Midbrain (tissue), 1 donor: ENCODE measurements at regions not wholly inside any gene's neighbourhood (a gene's known extent, or its start where the extent isn't known, plus 50 kb on each side); places are given as distances from the start of the nearest gene placed in this dataset.
"Not testable (repeated sequence)": the region's sequence is repeated elsewhere in the genome, so short reads cannot be mapped to it uniquely, and the experiment has no call there.

Experiments
- DNase-seq: peaks from one replicate; lab custom pipeline; 2025; lab: John Stamatoyannopoulos, UW

DNA sequence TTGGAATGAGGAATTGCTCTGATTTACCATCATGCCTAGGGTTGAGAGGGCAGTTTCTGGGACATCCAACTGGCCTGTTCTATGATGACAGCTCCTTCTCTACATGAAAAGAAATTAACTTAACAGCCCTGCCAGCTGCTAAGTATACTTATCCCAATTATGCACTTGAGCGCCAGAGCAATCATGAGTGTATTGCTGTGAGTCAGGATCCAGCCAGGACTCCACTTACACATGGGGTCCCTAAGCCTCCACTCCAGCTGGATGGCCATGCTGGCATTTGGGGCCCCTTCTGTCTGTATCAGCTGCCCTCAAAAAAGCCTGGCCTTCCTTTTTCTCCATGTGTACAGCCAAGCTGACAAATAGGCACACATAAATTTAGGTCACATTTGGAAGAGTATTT lies 481.9 kb downstream of the TMX3 start:
- DNase-seq: no peak

DNA sequence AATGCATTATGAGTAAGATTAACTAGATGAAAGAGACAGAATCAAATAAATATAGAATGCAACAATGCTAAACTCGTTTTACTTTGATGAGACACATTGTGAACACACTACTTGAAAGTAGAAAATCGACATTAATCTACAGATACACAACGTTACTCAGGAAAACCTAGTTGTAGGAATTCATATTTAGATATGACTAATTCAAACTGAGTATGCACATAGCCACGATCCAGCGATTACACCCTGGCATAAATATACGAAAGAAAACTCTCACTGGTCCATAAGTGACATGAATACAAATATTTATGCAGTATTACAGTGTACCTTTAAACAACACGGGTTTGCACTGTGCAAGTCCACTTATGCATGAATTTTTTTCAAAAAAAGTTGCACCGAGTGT lies 485.6 kb downstream of the TMX3 start:
- DNase-seq: no peak

DNA sequence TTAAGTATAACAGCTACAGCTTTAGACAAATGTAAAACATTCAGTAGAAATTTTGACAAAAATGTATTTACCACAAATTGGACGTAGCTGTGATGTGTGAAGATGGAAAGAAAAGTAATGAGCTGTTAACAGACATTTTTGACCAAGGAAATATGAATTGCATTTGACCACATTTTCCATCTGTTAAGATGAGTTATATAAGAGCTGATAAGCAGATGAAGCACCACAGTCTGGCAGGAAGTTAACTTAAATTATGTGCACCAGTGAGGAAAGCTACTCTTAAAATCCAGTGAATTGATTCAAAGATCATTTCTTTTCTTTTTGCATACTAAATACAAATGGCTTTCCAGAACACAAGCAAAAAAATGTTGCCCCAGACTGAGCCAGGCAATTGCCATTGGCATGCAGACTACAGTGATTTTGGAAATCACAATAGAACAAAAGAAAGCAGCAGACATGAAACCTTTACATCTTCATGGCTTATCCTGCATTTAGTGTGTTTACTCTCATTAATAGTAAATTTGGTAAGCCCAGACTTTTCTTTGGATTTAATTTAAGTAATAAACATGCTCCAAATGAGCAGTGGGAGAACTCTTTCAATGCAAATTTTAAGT lies 493.7 kb downstream of the TMX3 start:
- no peak for DNase-seq

DNA sequence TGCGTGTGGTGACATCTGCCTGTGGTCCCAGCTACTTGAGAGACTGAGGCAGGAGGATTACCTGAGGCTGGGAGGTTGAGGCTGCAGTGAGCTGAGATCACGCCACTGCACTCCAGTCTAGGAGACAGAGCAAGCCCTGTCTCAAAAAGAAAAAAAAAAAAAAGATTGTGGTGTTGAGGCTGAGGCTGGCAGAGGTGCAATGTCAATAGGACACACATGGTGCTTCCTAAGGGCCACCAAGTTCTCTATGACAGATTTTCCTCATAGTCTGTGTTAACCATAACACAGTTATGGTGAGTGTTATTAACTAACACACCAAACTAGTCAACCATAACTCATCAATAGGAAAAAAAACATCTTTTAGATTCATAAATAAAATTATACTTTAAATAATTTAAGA lies 494.4 kb downstream of the TMX3 start:
- DNase-seq: no peak

DNA sequence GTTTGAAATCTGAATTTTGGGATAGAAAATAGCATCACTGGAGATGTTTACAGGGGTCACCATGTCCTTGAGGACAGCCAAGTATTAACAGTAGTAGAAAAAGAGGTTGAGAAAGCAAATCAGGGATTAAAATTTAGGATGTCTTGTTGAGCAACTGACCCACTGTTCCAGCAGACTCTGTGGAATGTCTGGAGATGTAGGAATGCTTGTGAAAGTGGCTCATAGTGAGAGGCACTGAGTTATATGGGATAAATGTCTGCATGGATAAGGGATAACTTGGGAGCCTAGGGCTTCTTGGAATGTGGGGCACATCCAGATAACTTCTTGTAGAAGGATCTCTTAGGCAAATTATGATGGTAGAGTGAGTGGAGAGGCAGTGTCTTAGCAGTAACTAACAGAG lies 495.0 kb downstream of the TMX3 start:
- DNase-seq: no peak

DNA sequence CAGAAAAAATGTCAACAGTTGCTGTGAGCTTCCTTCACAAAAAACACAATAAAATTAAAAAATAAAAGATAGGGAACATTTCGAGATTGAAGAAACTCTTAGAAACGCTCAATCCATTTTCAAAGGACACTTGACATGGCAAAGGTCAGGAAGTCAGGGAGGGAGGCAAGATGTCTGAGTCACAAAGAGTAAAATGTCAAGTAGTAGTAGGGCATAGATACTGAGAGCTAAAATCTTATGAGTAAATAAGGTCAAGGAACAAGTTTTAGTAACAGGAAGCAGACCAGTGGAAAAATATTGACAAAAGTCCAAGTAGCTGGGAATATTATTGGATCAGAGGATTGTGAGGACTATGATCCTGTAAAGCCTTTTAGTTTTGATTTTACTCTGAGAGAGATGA lies 495.6 kb downstream of the TMX3 start:
- DNase-seq: no peak

DNA sequence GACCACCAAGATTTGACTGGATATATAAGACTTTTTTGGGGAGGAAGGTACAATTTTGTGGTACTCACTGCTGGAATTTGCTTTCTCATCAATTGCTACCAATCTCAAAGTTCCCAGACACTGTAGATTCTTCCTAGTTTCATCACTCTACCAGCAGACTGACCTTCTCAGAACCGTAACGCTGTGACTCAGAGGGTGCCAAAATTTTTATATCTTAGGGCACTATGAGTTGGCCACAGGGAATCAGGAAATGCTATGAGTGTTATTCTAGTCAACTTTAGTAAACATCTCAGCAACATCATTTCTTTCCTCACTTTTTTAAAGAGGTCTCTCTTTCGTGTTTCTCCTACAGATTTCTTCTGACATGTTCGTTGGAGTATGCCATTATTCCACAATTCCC lies 499.0 kb downstream of the TMX3 start:
- no peak for DNase-seq

DNA sequence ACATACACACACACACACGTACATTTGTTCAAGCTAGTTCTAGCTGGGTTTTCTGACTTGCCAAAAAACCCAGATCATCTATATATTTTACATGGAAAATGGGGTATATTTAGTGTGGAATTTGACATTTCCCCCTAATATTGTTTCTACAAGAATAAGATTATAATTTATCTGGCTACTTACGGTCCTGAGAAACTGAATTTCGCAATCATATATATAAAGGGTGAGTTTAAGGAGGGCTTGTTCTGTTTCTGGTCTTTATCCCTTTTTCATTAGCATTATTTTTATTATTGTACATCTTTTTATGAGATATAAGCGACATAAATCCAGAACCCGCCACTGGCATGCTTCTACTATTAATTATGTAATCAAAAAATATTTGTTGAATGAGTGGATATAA lies 528.9 kb downstream of the TMX3 start:
- no peak for DNase-seq

DNA sequence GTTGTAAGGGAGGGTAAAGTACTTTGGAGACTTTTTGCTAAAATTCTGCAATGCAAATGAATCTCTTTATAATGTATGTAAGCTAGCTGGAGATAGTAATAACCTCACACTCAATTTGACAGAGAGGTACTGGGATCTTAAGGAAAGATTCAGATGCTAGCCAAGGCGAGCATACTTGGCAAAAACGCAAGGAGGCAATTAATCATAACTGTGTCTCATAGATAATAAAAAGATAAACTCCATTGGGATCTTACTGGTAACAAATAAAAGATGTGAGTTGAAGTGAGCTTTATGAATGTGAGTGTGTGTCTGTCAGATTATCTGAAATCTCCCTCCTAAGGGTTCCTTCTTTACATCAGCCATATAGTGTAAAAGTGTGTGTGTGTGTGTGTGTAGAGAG lies 533.0 kb downstream of the TMX3 start:
- no peak for DNase-seq

DNA sequence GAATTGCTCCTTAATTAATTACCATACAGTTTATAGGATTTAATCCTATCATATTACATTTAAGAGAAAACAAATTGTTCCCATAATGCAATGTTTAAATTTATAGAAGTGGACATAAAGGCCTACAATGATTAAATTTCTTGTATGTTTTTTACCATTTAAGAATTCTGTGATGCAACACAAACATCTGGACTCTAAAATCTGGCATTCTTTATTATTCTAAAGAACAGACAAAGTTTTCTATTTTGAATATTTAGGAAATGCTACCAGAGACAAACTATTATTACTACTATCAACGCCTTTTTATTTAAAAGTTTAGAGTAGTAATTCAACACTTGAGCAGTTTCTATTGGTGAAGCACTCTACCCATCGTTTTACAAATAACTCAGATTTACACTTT lies 535.1 kb downstream of the TMX3 start:
- no peak for DNase-seq

DNA sequence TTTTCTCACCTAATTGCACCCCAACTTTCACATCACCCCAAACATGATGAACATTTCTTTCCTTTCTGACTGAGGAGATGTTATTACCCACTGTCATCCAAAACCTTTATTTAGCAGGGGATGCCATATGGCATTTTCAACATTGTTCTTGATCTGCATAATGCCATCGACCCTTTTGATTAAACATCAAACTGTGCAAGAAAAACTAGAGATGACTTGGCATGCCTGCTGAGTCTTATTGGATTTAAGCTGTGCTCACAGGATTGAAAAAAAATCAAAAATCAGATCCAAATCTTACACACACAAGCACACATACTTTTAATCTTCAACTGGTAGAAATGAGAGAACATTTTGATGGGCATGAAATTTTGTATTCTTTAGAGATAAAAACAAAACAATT lies 536.0 kb downstream of the TMX3 start:
- DNase-seq: no peak

DNA sequence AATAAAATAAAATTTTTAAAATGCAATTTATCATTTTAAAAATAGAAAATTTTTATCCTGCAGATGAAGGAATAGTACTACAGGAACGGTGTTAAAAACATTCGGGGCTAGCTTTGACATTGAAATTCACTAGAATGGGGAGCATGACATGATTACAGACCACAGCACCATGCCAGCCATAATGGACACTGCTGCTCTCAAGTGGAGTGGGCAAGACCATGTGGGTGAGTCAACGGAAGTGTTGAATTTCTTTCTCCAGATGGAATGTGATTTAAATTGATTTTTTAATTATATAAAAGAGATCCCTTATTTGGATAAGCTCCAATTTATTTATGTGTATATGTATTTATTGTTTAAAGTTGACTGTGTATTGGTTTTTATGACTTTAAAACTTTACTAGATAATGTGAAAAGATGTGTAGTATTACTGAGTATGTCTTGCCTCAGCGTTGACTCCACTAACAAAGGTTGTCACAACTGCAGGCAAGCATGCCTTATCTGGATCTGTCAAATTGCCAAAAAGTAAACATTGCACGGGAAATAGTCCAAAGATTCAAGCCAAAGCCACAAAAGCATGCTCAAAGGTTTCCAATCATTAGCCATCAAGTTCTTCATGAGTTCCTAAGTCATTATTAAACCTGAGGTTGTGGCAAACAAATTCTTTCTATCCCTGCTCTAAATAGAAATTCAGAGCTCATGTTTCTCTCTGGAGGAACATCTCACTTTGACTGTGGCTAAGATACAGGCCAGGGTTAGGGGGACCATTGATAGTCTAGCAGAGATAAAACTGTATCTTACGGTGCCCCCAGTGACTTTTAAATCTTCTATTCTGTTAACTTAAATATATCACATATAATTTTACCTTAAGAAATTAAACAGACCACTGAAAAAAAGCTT lies 536.9 kb downstream of the TMX3 start:
- no peak for DNase-seq

DNA sequence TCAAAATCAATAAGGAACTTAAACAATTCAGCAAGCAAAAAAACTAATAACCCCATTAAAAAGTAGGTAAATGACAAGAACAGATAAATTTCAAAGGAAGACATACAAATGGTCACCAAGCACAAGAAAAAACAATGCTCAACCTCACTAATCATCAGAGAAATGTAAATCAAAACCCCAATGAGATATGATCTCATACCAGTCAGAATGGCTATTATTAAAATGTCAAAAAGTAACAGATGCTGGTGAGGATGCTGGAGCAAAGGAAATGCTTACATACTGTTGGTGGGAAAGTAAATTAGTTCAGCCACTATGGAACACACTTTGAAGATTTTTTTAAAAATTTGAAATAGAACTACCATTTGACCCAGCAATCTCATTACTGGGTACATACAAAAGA lies 538.0 kb downstream of the TMX3 start:
- no peak for DNase-seq

DNA sequence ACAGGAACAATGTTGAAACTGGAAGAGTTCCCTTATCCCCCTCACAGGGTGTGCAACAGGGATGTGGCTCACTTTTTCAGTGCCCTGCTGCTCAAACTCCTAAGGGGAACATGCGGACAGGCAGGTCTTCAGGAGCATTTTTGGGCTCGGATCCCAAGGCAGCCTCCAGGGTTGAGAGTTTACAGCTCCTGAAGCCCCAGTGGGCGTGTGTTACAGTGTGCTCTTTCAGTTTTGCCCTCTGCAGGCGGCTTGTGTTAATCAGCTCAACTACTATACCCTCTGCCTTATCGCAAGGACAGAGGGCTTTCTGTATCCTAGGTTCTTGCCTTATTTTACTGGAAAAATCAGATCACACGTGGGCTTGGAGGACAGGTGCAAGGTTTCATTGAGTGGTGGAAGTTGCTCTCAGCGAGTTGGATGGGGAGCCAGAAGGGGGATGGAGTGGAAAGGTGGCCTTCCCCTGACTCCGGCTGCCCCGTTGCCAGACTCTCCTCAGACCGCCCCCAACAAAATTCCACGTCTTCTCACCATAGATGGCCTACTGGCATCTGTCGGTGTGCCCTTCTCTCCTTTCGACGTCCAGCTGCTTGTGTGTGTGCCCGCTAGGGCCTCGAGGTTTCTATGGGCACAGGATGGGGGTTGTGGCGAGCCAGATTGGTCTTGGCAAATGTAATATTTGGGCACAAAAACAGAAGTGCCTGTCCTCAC lies 541.9 kb downstream of the TMX3 start:
- no peak for DNase-seq

DNA sequence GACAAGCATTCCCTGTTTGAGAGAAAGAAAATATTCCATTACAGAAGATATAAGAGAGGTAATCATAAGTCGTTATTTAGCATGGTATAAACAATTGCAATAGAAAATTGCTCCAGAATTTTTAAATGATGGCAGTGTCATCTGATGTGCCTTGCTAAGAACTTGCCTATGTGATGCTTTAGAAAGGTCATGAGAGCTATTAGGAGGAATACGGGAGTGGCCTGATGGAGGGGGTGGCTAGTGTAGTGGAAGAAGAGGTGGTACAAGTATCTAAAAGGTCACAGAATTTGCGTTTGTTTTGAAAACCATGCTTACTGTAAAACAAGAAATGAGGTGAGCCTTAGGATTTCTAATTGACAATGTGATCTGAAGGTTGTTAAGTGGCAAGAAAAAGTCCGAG lies 550.0 kb downstream of the TMX3 start:
- no peak for DNase-seq

DNA sequence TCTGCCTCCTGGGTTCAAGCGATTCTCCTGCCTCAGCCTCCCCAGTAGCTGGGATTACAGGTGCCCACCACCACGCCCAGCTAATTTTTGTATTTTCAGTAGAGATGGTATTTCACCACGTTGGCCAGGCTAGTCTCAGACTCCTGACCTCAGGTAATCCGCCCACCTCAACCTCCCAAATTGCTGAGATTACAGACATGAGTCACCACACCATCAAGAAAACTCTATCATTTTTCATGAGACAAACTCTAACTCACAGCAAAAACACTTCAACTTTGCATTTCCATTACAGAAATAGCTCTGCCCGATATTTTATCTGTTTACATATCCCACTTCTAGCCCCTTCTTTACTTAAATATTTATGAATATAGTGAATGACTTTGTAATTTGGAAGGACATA lies 561.1 kb downstream of the TMX3 start:
- DNase-seq: not testable (repeated sequence)

DNA sequence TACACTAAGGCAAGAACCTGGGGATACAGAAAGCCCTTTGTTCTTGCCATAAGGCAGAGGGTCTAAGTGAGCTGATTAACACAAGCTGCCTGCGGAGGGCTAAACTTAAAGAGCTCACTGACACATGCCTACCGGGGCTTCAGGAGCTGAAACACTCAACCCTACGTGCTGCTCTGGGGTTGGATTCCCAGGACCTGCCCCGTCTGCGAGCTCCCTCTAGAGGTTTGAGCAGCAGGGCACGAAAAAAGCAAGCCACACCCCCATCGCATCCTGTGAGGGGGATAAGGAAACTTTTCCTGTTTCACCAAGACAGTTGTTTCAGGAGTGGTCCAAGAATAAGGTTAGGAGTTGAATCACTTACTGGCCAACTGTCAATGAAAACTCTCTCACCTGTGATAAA lies 562.1 kb downstream of the TMX3 start:
- DNase-seq: no peak

DNA sequence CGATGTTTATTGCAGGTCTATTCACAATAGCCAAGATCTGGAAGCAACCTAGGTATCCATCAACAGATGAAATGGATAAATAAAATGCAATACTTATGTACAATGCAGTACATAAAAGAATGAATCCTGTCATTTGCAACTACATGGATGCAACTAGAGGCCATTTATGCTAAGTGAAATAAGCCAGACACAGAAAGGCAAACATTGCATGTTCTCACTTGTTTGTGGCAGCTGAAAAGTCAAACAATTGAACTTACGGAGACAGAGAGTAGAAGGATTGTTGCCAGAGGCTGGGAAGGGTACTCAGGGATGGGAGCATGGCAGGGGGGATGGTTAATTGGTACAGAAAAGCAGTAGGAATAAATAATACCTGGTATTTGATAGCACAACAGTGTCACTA lies 563.9 kb downstream of the TMX3 start:
- DNase-seq: no peak

DNA sequence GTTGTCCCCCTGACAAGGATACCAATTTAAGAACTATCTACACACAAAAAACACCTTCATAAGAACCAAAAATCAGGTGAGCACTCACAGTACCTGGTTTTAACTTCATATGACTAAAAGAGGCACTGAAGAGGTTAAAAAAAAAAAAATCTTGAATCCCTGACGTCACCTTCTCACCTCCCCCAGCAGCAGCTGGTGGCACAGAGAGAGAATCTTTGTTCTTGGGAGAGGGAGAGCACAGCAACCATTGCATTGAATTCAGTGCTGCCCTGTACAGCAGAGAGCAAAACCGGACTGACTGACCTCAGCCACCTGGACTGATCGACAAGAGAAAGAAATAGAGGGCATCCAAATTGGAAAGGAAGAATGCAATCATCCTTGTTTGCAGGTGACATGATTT lies 566.0 kb downstream of the TMX3 start:
- DNase-seq: no peak

DNA sequence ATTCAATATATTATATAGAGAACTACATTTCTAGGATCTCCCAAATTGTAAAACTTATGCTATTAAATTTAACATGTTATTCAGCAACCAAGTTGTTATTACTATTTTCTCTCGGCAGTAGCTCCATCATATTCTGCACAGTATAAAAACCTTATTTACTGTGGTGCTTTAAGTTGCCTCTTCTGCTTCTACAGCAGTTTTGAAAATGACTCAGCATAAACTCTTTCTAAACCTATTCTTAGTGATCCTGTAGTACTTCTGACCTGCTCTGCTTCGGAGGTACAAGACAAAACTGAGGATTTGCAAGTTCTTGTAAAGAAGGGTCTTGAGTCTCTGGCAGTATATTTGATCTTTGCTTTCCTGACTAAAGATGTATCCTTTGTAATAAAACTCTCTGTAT lies 567.2 kb downstream of the TMX3 start:
- no peak for DNase-seq

DNA sequence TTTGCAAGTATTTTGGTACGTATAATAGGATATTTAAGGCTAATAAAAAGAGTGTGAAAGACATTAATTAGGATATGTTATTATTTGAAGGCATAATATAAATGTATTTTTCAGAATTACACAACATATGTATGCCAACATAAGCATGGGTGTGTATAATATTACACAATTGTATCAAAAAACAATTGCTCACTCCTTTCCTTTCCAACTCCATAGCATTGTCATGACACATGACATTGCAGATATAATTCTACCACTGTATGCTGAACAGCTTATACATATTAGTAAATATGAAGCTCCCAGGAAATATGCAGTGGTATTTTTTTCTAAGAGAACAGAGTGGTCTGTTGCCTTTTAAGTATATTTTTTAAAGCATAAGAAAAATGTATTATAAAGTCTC lies 593.1 kb downstream of the TMX3 start:
- no peak for DNase-seq

DNA sequence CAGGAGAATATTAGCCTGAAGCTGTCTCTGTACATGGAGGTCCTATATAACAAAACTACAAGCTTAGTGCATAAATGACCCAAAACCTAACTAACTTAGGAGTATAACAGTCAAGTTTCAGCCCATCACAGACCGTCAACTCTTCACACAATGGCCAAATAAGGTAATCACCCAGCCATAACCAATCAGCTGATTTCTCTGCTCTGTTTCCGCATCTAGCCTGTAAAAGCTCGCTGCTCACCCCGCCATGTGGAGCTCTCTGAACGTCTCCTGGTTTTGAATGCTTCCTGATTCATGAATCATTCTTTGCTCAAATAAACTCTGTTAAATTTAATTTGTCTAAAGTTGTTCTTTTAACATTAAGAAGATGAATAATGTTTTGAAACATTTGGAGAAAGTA lies 593.6 kb downstream of the TMX3 start:
- DNase-seq: no peak

DNA sequence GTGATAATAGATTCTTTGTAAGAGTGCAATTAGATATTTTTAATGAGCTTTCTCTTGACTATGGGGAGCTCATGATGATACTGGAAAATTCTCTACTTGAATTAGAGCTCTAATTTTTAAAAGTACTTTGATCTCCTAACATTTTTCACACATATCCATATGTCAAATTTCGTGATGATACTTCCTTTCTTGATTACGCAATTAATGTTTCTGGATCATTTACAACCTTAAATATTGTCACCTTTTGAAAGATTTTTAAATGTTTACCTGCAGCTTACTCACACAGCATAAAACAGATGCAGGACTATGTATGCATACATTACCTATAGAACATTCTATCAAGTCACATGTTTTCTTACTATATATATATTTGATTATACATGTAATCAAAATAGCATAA lies 598.5 kb upstream of the DSEL start:
- no peak for DNase-seq
